ENCODE measurements at regions not wholly inside any gene's neighbourhood (a gene's known extent, or its start where the extent isn't known, plus 50 kb on each side); places are given as distances from the start of the nearest gene placed in this dataset.

GRCh38 chr6:144595266-144595665 lies 310.1 kb downstream of the UTRN start:
- Histone ChIP-seq H3K4me2 (ENCODE audit: low read length) (no peak overlapping the region), H3K4me1 (ENCODE audit: insufficient read depth, low read length) (no peaks in the 10 kb centered on the region), H3K4me3 (ENCODE audit: low read length) (no peak overlapping the region), H3K27me3 (ENCODE audit: low read length) (no peaks in the 10 kb centered on the region), H3K36me3 (ENCODE audit: low read depth, low read length) (peaks cover 10% of the 10 kb centered on the region; the same call in 1 of the 2 replicates), H3K27ac (ENCODE audit: low read length) (no peak overlapping the region), H3K9me2 (replicated peaks; ENCODE audit: low read length) (no peaks in the 10 kb centered on the region), H2AFZ (ENCODE audit: low read length) (no peak overlapping the region), H3K9me3 (ENCODE audit: low read length) (no peaks in the 10 kb centered on the region), H3K9ac (ENCODE audit: low read length) (no peak overlapping the region), H3K79me2 (ENCODE audit: low read length) (no peaks in the 10 kb centered on the region), H4K20me1 (ENCODE audit: low read length) (no peaks in the 10 kb centered on the region), H3F3A (ENCODE audit: low read length, unreplicated experiment) (no peaks in the 10 kb centered on the region)
- no peak for TF ChIP-seq EZH2phosphoT487 (IDR thresholded peaks at IDR 0.05; ENCODE audit: borderline replicate concordance, low read length)
- TF ChIP-seq CTCF (conservative IDR thresholded peaks at IDR 0.05; ENCODE audit: low read depth, low read length), result no peak
- no peak for TF ChIP-seq EZH2 (IDR thresholded peaks at IDR 0.05; ENCODE audit: low read length, unreplicated experiment)
- POLR2A ChIA-PET (ENCODE audit: unreplicated experiment), result no interaction called here
- DNase-seq, result no peak
- BruUV-seq (replicated peaks), result no TSS peak
- ATAC-seq, result no peak
- CTCF ChIA-PET, result no interaction called here
- intact Hi-C loops (cut with micrococcal nuclease), result no loop called here

GRCh38 chr6:144597511-144597910 lies 312.4 kb downstream of the UTRN start:
- ChIA-PET CTCF (no interaction called here), POLR2A (ENCODE audit: unreplicated experiment) (no interaction called here)
- intact Hi-C loops (cut with micrococcal nuclease), result no loop called here
- Histone ChIP-seq H3K36me3 (ENCODE audit: low read depth, low read length) (peaks cover 9% of the 10 kb centered on the region; the same call in 1 of the 2 replicates), H3K4me1 (ENCODE audit: insufficient read depth, low read length) (no peaks in the 10 kb centered on the region), H3F3A (ENCODE audit: low read length, unreplicated experiment) (no peaks in the 10 kb centered on the region), H3K4me2 (ENCODE audit: low read length) (no peak overlapping the region), H2AFZ (ENCODE audit: low read length) (no peak overlapping the region), H3K79me2 (ENCODE audit: low read length) (no peaks in the 10 kb centered on the region), H3K27me3 (ENCODE audit: low read length) (no peaks in the 10 kb centered on the region), H3K9me3 (ENCODE audit: low read length) (no peaks in the 10 kb centered on the region), H3K27ac (ENCODE audit: low read length) (no peak overlapping the region), H3K9ac (ENCODE audit: low read length) (no peak overlapping the region), H4K20me1 (ENCODE audit: low read length) (no peaks in the 10 kb centered on the region), H3K9me2 (replicated peaks; ENCODE audit: low read length) (no peaks in the 10 kb centered on the region), H3K4me3 (ENCODE audit: low read length) (no peak overlapping the region)
- ATAC-seq (no peak), DNase-seq (no peak)
- no TSS peak for BruUV-seq (replicated peaks)
- no peak for TF ChIP-seq EZH2 (IDR thresholded peaks at IDR 0.05; ENCODE audit: low read length, unreplicated experiment)
- TF ChIP-seq EZH2phosphoT487 (IDR thresholded peaks at IDR 0.05; ENCODE audit: borderline replicate concordance, low read length), result no peak

GRCh38 chr6:144599615-144600014 lies 314.5 kb downstream of the UTRN start:
- Histone ChIP-seq H2AFZ (ENCODE audit: low read length) (no peak overlapping the region), H3K9me3 (ENCODE audit: low read length) (no peaks in the 10 kb centered on the region), H3K36me3 (ENCODE audit: low read depth, low read length) (no peaks in the 10 kb centered on the region; the same call in 1 of the 2 replicates), H3K4me2 (ENCODE audit: low read length) (no peak overlapping the region), H3K4me3 (ENCODE audit: low read length) (no peak overlapping the region), H3K79me2 (ENCODE audit: low read length) (no peaks in the 10 kb centered on the region), H3K27me3 (ENCODE audit: low read length) (no peaks in the 10 kb centered on the region), H4K20me1 (ENCODE audit: low read length) (no peaks in the 10 kb centered on the region), H3K9me2 (replicated peaks; ENCODE audit: low read length) (no peaks in the 10 kb centered on the region), H3K27ac (ENCODE audit: low read length) (no peak overlapping the region), H3F3A (ENCODE audit: low read length, unreplicated experiment) (no peaks in the 10 kb centered on the region), H3K9ac (ENCODE audit: low read length) (no peak overlapping the region), H3K4me1 (ENCODE audit: insufficient read depth, low read length) (no peaks in the 10 kb centered on the region)
- no peak for TF ChIP-seq EZH2 (IDR thresholded peaks at IDR 0.05; ENCODE audit: low read length, unreplicated experiment)
- TF ChIP-seq CTCF (conservative IDR thresholded peaks at IDR 0.05; ENCODE audit: low read depth, low read length), result no peak
- TF ChIP-seq EZH2phosphoT487 (IDR thresholded peaks at IDR 0.05; ENCODE audit: borderline replicate concordance, low read length), result no peak
- ATAC-seq (no peak), DNase-seq (no peak)
- intact Hi-C loops (cut with micrococcal nuclease), result no loop called here
- CTCF ChIA-PET, result no interaction called here
- POLR2A ChIA-PET (ENCODE audit: unreplicated experiment), result no interaction called here
- BruUV-seq (replicated peaks), result no TSS peak

Measured in PC-3 (cell line).